COLO668 (cell line): ENCODE measurements at regions not wholly inside any gene's neighbourhood (a gene's known extent, or its start where the extent isn't known, plus 50 kb on each side); places are given as distances from the start of the nearest gene placed in this dataset.

Experiments used
- DNase-seq: peaks from one replicate; lab custom pipeline; 2025; ENCODE audit not compliant: unreplicated experiment; lab: John Stamatoyannopoulos, UW

- DNase-seq = no peak
Measured at GRCh38 chr6:66740346-66740745, 1033.3 kb upstream of the EYS start.

GRCh38 chr6:66735106-66735890, 1028.3 kb upstream of the EYS start:
- no peak for DNase-seq

- no peak for DNase-seq
Measured at GRCh38 chr6:66731310-66731709, 1024.3 kb upstream of the EYS start.

- DNase-seq = no peak
Measured at GRCh38 chr6:66725670-66726069, 1018.6 kb upstream of the EYS start.

- DNase-seq = no peak
Measured at GRCh38 chr6:66717801-66718200, 1010.8 kb upstream of the EYS start.

- DNase-seq = no peak
Measured at GRCh38 chr6:66699385-66699784, 992.4 kb upstream of the EYS start.

DNA sequence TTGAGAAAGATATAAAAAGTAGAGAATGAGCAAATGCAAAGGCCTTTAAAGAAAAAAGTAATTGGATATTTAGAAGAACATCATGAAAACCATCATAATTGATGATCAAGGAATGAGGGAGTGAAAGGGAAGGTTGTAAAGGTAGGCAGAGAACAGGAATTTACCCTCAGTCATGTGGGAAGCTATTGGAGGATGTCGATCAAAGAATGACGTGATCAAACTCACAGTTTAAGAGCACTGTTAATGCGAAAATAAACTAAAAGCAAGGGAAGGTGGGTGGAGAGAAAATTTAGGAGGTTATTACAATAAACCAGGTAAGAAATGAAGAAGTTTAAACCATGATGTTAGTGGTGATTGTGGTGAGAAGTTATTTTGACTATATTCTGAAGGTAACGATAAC, 982.6 kb upstream of the EYS start:
- DNase-seq = no peak

- DNase-seq = no peak
Measured at GRCh38 chr6:66687611-66688140, 980.6 kb upstream of the EYS start.

GRCh38 chr6:66675906-66676305, 968.9 kb upstream of the EYS start:
- no peak for DNase-seq

DNA sequence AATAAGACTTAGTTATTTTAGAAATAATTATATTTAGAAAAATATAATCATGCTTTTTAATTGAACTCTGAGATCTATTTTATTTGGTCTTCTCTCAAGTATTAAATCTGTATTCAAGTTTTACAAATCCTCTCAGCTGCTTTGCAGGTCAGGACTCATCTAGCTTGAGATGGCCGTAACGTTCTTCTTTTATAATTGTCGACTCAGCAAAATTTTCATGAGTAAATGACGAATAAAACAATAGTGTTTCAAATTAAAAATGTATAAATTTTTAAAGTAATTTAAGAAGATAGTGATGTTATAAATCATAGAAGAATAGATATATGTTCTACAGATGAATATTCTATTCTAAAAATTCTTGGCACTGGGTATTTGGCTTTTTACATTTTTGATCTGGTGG, 957.1 kb upstream of the EYS start:
- no peak for DNase-seq

DNA sequence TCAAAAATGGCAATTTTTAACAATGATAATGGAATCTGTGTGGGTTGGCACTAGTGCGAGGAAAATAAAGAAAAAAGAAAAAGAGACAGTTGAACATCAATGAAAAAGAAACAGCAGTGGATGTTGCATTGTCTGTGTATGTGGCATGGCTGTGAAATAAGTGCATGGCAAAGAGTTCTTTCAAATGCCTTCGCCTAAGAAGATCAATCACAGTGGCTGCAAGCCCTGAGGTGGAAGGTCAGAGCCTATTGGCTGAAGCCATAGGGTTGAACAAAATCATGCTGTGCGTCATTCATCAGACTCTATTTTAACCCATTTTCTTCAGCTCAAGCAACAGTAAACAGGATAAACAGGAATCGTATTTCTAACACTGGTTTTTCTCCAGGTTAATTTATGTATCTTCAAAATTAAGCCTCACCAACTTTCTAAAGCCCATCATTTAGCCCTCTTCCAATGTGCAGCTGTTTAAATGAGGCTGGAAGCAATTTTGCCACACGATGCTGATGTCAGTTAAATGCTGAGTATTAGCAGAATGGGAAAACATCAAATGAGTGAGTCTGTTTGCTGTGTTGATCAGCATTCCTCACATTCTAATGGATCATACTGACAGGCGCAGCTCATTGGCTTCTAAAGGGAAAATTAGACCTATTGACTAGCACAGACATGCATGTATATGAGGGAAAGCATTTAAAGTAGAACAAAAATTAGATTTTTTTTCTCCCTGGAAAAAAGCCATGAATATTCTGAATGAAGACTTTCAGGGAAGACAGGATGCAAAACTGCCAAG, 955.9 kb upstream of the EYS start:
- DNase-seq = no peak

DNA sequence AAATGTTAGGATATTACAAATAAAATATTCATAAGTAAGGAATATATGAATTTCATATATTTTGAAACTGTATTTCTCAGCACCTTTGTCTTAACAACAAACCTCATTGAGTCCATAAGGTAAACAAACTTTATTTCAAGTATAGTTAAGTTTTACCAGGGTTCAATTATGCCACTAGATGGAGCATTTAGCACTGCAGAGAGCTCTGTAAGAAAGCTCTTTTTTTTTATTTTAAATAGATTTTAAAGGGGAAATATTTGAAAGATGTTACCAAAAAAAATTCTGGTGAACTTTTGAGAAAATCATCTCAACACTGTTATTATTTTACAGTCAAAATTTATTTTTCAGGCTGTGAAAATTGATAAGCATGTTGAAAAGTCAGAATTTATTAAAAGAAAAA, 955.2 kb upstream of the EYS start:
- DNase-seq = no peak

DNA sequence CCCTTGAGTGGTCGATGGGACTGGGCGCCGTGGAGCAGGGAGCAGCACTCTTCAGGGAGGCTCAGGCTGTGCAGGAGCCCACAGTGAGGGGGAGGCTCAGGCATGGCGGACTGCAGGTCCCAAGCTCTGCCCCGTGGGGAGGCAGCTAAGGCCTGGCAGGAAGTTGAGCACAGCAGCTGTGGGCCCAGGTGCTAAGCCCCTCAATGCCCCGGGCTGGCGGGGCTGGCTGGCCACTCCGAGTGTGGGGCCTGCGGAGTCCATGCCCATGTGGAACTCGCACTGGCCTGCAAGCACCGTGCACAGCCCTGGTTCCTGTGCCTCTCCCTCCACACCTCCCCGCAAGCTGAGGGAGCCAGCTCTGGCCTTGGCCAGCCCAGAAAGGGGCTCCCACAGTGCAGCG, 948.4 kb upstream of the EYS start:
- no peak for DNase-seq

GRCh38 chr6:66638518-66638917, 931.5 kb upstream of the EYS start:
- no peak for DNase-seq

- no peak for DNase-seq
Measured at GRCh38 chr6:66638099-66638498, 931.1 kb upstream of the EYS start.

DNA sequence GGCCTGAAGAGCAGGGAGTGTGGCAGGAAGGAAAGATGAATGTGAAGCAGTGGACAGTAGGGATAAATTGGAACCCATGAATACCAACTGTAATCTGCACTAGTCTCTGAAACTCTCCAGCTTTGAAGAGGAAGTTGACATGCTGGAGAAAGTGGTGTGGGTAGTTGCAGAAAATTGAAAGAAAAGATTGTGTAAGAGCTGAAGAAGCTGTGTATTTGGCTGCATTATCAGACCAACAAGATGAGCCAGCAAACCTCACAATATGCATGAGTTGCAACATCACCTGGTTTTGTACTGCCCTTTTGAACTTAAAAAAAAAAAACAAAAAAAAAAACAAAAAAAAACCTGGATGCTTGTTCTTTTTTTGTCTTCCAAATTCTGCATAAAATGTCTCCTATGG, 921.9 kb upstream of the EYS start:
- no peak for DNase-seq

GRCh38 chr6:66623050-66623449, 916.0 kb upstream of the EYS start:
- no peak for DNase-seq

DNA sequence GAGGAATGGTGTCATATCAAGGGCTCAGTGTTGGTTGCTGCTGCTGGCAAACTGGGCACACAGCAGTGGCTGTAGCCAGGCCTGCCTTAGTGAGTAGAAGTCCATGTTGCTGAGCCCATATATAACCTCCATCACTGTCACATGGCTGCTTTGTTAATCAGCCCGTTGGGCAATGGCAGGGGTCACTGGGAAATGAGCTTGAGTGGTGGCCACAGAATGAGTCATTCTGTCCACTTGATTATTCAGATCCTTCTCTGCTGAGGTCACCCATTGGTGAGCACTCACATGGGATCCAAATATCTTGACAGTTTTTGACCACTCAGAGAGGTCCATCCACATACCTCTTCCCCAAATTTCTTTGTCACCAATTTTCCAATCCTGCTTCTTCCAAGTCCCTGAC, 898.9 kb upstream of the EYS start:
- DNase-seq = no peak

DNA sequence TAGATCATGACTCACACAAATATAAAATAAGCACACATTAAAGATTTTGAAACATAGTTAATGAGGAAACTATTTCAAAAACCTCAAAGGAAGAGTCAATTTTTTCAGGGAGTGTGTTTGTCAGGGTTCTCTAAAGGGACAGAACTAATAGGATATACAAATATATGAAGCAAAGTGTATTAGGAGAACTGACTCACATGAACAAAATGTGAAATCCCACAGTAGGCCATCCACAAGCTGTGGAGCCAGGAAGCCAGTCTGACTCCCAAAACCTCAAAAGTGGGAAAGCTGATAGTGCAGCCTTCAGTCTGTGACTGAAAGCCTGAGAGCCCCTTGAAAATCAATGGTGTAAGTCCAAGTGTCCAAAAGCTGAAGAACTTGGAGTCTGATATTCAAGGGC, 898.0 kb upstream of the EYS start:
- DNase-seq = no peak

DNA sequence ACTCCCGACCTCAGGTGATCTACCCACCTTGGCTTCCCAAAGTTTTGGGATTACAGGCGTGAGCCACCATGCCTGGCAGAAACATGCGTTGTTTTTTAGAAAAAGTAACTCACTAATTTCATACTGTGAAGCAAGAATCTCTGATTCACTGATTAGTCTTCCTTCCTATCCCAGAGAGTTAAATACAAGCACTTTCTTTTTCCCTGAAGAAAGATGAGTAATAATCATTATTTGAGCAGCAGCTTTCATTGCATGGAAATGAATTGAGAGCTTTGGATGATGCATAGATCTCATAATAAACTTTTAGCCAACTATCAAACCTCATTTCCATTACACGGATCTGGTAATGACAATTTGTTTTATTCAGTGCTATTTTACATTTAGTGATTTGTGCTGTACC, 892.5 kb upstream of the EYS start:
- no peak for DNase-seq

- DNase-seq = no peak
Measured at GRCh38 chr6:66578362-66578761, 871.3 kb upstream of the EYS start.

GRCh38 chr6:66568271-66568670, 861.2 kb upstream of the EYS start:
- no peak for DNase-seq
